Fibroblast of lung (primary cell): ENCODE measurements at regions not wholly inside any gene's neighbourhood (a gene's known extent, or its start where the extent isn't known, plus 50 kb on each side); places are given as distances from the start of the nearest gene placed in this dataset.

Experiments used
- DNase-seq, 2 donors: peaks; one replicate each; pipeline versions ENCODE4 v3.0.0 to v3.0.0-alpha.2; 2010; ENCODE audit warnings: low read depth in 2 of 2
- H2AFZ ChIP-seq: 2 replicates; pipeline ENCODE4 v1.5.1; 2012; ENCODE audit warnings: low read length, control low read depth, inconsistent platforms
- H3K27ac ChIP-seq: 2 replicates; pipeline ENCODE4 v1.5.1; 2011; ENCODE audit warnings: low read length, control low read depth; ENCODE audit not compliant: insufficient read depth
- H3K27me3 ChIP-seq: 2 replicates; pipeline ENCODE4 v1.5.1; 2011; ENCODE audit warnings: mild to moderate bottlenecking, low read length; ENCODE audit not compliant: control insufficient read depth, insufficient read depth
- H3K36me3 ChIP-seq: 2 replicates; pipeline ENCODE4 v1.5.1; 2011; ENCODE audit warnings: low read length; ENCODE audit not compliant: control insufficient read depth, insufficient read depth
- H3K4me1 ChIP-seq: 2 replicates; pipeline ENCODE4 v1.5.1; 2011; ENCODE audit warnings: low read length; ENCODE audit not compliant: control insufficient read depth, insufficient read depth; ENCODE audit errors: extremely low read depth
- H3K4me2 ChIP-seq: 2 replicates; pipeline ENCODE4 v1.5.1; 2011; ENCODE audit warnings: low read length, control low read depth; ENCODE audit not compliant: insufficient read depth; ENCODE audit errors: extremely low read depth
- H3K4me3 ChIP-seq, 4 experiments: fragments of 200-600 bp in 1 of 4; sonication (generic) in 1 of 4; replicated peaks in 1 of 4; 2 replicates each; pipeline ENCODE4 v1.5.1; 2011 to 2016; ENCODE audit warnings: low read length in 4 of 4, low read depth in 3 of 4, mild to moderate bottlenecking in 3 of 4, control low read depth in 2 of 4, inconsistent platforms in 1 of 4, mixed read lengths in 1 of 4; ENCODE audit not compliant: insufficient read depth in 1 of 4; ENCODE audit errors: control extremely low read depth in 1 of 4
- H3K79me2 ChIP-seq: 2 replicates; pipeline ENCODE4 v1.5.1; 2012; ENCODE audit warnings: mild to moderate bottlenecking, low read length, inconsistent platforms; ENCODE audit not compliant: control insufficient read depth, insufficient read depth
- H3K9ac ChIP-seq: 2 replicates; pipeline ENCODE4 v1.5.1; 2011; ENCODE audit warnings: mild to moderate bottlenecking, low read length, control low read depth; ENCODE audit not compliant: insufficient read depth
- H3K9me3 ChIP-seq: 2 replicates; pipeline ENCODE4 v1.5.1; 2012; ENCODE audit warnings: low read depth, low read length; ENCODE audit not compliant: control insufficient read depth, insufficient read depth
- H4K20me1 ChIP-seq: 2 replicates; pipeline ENCODE4 v1.5.1; 2011; ENCODE audit warnings: low read length; ENCODE audit not compliant: control insufficient read depth, insufficient read depth; ENCODE audit errors: extremely low read depth
- CTCF ChIP-seq, 2 donors: IDR thresholded peaks in 1 of 2; conservative IDR thresholded peaks in 1 of 2; 1 replicate in 1 of 2; 2 replicates in 1 of 2; pipeline ENCODE4 v1.5.1; 2011 to 2012; ENCODE audit warnings: low read length in 2 of 2, control low read depth in 1 of 2, inconsistent platforms in 1 of 2, low read depth in 1 of 2, mild to moderate bottlenecking in 1 of 2
- EZH2 ChIP-seq: IDR thresholded peaks from 2 replicates; pipeline ENCODE4 v1.5.1; 2012; ENCODE audit warnings: low read length, control low read depth, mild to moderate bottlenecking; ENCODE audit errors: missing control alignments

GRCh38 chr4:10204401-10205058 lies 87.9 kb upstream of the WDR1 start:
- TF ChIP-seq EZH2 (no peak), CTCF (conservative IDR thresholded peaks at IDR 0.05 in 1 of 2, IDR thresholded peaks at IDR 0.05 in 1 of 2; ENCODE audit: low read depth in 1 of 2, low read length in 2 of 2) (no peak)
- Histone ChIP-seq H3K4me3 (no peak overlapping the region), H4K20me1 (no peaks in the 10 kb centered on the region), H3K36me3 (no peaks in the 10 kb centered on the region), H3K9me3 (no peaks in the 10 kb centered on the region), H3K4me2 (no peak overlapping the region), H3K79me2 (no peaks in the 10 kb centered on the region), H2AFZ (no peak overlapping the region), H3K9ac (no peak overlapping the region), H3K27ac (no peak overlapping the region), H3K27me3 (no peaks in the 10 kb centered on the region), H3K4me1 (no peaks in the 10 kb centered on the region)
- DNase-seq, result no peak

- H3K27me3 ChIP-seq, result no peaks in the 10 kb centered on the region
- DNase-seq, result no peak
- H3K4me2 ChIP-seq, result no peak overlapping the region
Measured at GRCh38 chr4:10203851-10204250, 87.3 kb upstream of the WDR1 start.

More at GRCh38 chr4:10203851-10204250, 87.3 kb upstream of the WDR1 start:
- Histone ChIP-seq H3K4me1 (no peaks in the 10 kb centered on the region), H4K20me1 (no peaks in the 10 kb centered on the region), H3K9ac (no peak overlapping the region), H3K4me3 (no peak overlapping the region), H3K79me2 (no peaks in the 10 kb centered on the region), H3K9me3 (no peaks in the 10 kb centered on the region), H2AFZ (no peak overlapping the region), H3K36me3 (no peaks in the 10 kb centered on the region), H3K27ac (no peak overlapping the region)
- TF ChIP-seq EZH2 (no peak), CTCF (conservative IDR thresholded peaks at IDR 0.05 in 1 of 2, IDR thresholded peaks at IDR 0.05 in 1 of 2; ENCODE audit: low read depth in 1 of 2, low read length in 2 of 2) (no peak)
